ENCODE measurements at regions not wholly inside any gene's neighbourhood (a gene's known extent, or its start where the extent isn't known, plus 50 kb on each side); places are given as distances from the start of the nearest gene placed in this dataset.

- H4K20me1 ChIP-seq (ENCODE audit: control insufficient read depth, insufficient read depth, insufficient read length) = no peaks in the 10 kb centered on the region
- no peak overlapping the region for H3K14ac ChIP-seq (ENCODE audit: insufficient read depth, low read length)
- H3K56ac ChIP-seq (ENCODE audit: insufficient read length, low read depth, low read length) = no peak overlapping the region
- no peak overlapping the region for H4K91ac ChIP-seq (ENCODE audit: insufficient read length, low read depth, low read length)
- peaks cover 2% of the 10 kb centered on the region for H3K9me3 ChIP-seq (ENCODE audit: control insufficient read depth, low read depth, low read length)
- peaks cover 2 to 4% (median 3%) of the 10 kb centered on the region in 3 experiments; a peak in 6 of 7 replicates for H3K36me3 Mint-ChIP-seq (ENCODE audit: insufficient read depth in 1 of 3, low read depth in 3 of 3)
- peaks cover 15 to 17% of the 10 kb centered on the region in 2 experiments for H3K4me1 Mint-ChIP-seq
- no CpG with 5 or more reads among the region's 5 CpGs for WGBS (ENCODE audit: extremely low coverage, insufficient read length, low lambda C conversion rate)
- H2BK20ac ChIP-seq (ENCODE audit: low read depth, low read length, poor library complexity, severe bottlenecking) = no peak overlapping the region
- H3T11ph ChIP-seq (ENCODE audit: low read length) = no peak overlapping the region
- no peak overlapping the region for H3K4me3 Mint-ChIP-seq
- H4K5ac ChIP-seq (ENCODE audit: insufficient read length, low read depth, low read length) = no peak overlapping the region
- no peak overlapping the region for H3K4ac ChIP-seq (ENCODE audit: low read depth, low read length)
- no peaks in the 10 kb centered on the region for H3K27me3 Mint-ChIP-seq (ENCODE audit: low read depth)
- peak overlapping the region in 1 of 3 experiments; percentile 42; a peak in 1 of 7 replicates for H3K27ac Mint-ChIP-seq
- peaks cover 7% of the 10 kb centered on the region; the same call in 1 of the 2 replicates for H3K4me1 ChIP-seq (ENCODE audit: insufficient read depth, low read length)
- no peaks in the 10 kb centered on the region for H3K27me3 ChIP-seq (ENCODE audit: insufficient read depth, low read length)
- no peak for TF ChIP-seq CTCF (conservative IDR thresholded peaks at IDR 0.05)
- no peak overlapping the region for H2AFZ ChIP-seq (ENCODE audit: low read length)
- H2AK5ac ChIP-seq (ENCODE audit: insufficient read length, low read length) = no peak overlapping the region
- H3K9me3 Mint-ChIP-seq = peaks cover 2% of the 10 kb centered on the region in 2 experiments
- H3K18ac ChIP-seq (ENCODE audit: insufficient read length, low read depth, low read length) = no peak overlapping the region
- DNase-seq = no peak
- no peak overlapping the region for H3K23ac ChIP-seq (ENCODE audit: insufficient read length, low read depth, low read length)
- no peak overlapping the region for H3K9ac ChIP-seq (ENCODE audit: extremely low read depth, insufficient read length, low read length)
- no peak overlapping the region for H2BK120ac ChIP-seq (ENCODE audit: low read depth, low read length, poor library complexity, severe bottlenecking)
- no peaks in the 10 kb centered on the region for H3K79me1 ChIP-seq (ENCODE audit: insufficient read depth, low read depth, low read length, poor library complexity, severe bottlenecking)
- no peak overlapping the region for H2BK15ac ChIP-seq (ENCODE audit: low read depth, low read length)
- no peaks in the 10 kb centered on the region for H3K23me2 ChIP-seq (ENCODE audit: insufficient read length, low read depth, low read length, poor library complexity, severe bottlenecking)
- H3K4me2 ChIP-seq (ENCODE audit: insufficient read depth, insufficient read length, low read length) = no peak overlapping the region
- no peak overlapping the region for H2BK12ac ChIP-seq (ENCODE audit: insufficient read length, low read depth, low read length)
- no peaks in the 10 kb centered on the region for H3K79me2 ChIP-seq (ENCODE audit: insufficient read depth, low read length)
- no peak overlapping the region for H4K8ac ChIP-seq (replicated peaks; ENCODE audit: insufficient read length, low read depth, low read length)
- H2BK5ac ChIP-seq (ENCODE audit: insufficient read length, low read length) = no peak overlapping the region
- H3K27ac ChIP-seq (ENCODE audit: insufficient read length, low read depth, low read length) = no peak overlapping the region
Observed at GRCh38 chr6:15966000-15966520, 162.8 kb upstream of the MYLIP start.
